Mesothelial cell of epicardium (in vitro differentiated cells): ENCODE measurements at regions not wholly inside any gene's neighbourhood (a gene's known extent, or its start where the extent isn't known, plus 50 kb on each side); places are given as distances from the start of the nearest gene placed in this dataset.

ENCODE experiments used
- DNase-seq, 2 experiments: peaks; one replicate each; pipeline ENCODE4 v3.0.0; 2021; ENCODE audit warnings: low spot score in 2 of 2; ENCODE audit not compliant: unreplicated experiment in 2 of 2
- H3K27ac Mint-ChIP-seq: 2 replicates; pipeline ENCODE4 v1.8.0; 2021; ENCODE audit warnings: mixed read lengths
- H3K27me3 Mint-ChIP-seq: 2 replicates; pipeline ENCODE4 v1.8.0; 2021; ENCODE audit warnings: low read depth, mixed read lengths
- H3K36me3 Mint-ChIP-seq: 2 replicates; pipeline ENCODE4 v1.8.0; 2021; ENCODE audit warnings: mixed read lengths
- H3K4me1 Mint-ChIP-seq: 2 replicates; pipeline ENCODE4 v1.8.0; 2021; ENCODE audit warnings: mixed read lengths
- H3K4me3 Mint-ChIP-seq: 2 replicates; pipeline ENCODE4 v1.8.0; 2021; ENCODE audit warnings: mild to moderate bottlenecking, moderate library complexity, mixed read lengths
- H3K9me3 Mint-ChIP-seq: 2 replicates; pipeline ENCODE4 v1.8.0; 2021; ENCODE audit warnings: mixed read lengths
- CTCF ChIP-seq: fragments of 200-600 bp; sonication (generic); IDR thresholded peaks from one replicate; pipeline ENCODE4 v1.5.0; 2021; ENCODE audit warnings: antibody characterized with exemption; ENCODE audit not compliant: unreplicated experiment

GRCh38 chr14:58871573-58871972 is 233.8 kb downstream of the DACT1 start:
- no peak overlapping the region for H3K27ac Mint-ChIP-seq
- DNase-seq = no peak

GRCh38 chr14:58872061-58872460 is 234.3 kb downstream of the DACT1 start:
- Mint-ChIP-seq H3K4me3 (no peak overlapping the region), H3K27me3 (no peaks in the 10 kb centered on the region)
- TF ChIP-seq CTCF = no peak

More at GRCh38 chr14:58871573-58871972, 233.8 kb downstream of the DACT1 start:
- H3K4me1 Mint-ChIP-seq = peaks cover 29% of the 10 kb centered on the region
- no peaks in the 10 kb centered on the region for H3K36me3 Mint-ChIP-seq
- TF ChIP-seq CTCF = no peak
- no peak overlapping the region for H3K4me3 Mint-ChIP-seq
- H3K9me3 Mint-ChIP-seq = no peaks in the 10 kb centered on the region
- no peaks in the 10 kb centered on the region for H3K27me3 Mint-ChIP-seq

GRCh38 chr14:58873228-58873953 is 235.6 kb downstream of the DACT1 start:
- TF ChIP-seq CTCF = no peak
- peak overlapping the region; percentile 57 for H3K27ac Mint-ChIP-seq
- H3K36me3 Mint-ChIP-seq = no peaks in the 10 kb centered on the region
- peaks cover under 1% of the 10 kb centered on the region for H3K9me3 Mint-ChIP-seq
- no peak overlapping the region for H3K4me3 Mint-ChIP-seq
- peak; percentile 35 to 55 for DNase-seq
- peaks cover 27% of the 10 kb centered on the region for H3K4me1 Mint-ChIP-seq
- H3K27me3 Mint-ChIP-seq = no peaks in the 10 kb centered on the region

More at GRCh38 chr14:58872061-58872460, 234.3 kb downstream of the DACT1 start:
- H3K36me3 Mint-ChIP-seq = no peaks in the 10 kb centered on the region
- no peak overlapping the region for H3K27ac Mint-ChIP-seq
- DNase-seq = no peak
- H3K4me1 Mint-ChIP-seq = peaks cover 29% of the 10 kb centered on the region
- no peaks in the 10 kb centered on the region for H3K9me3 Mint-ChIP-seq

- Mint-ChIP-seq H3K27ac (no peak overlapping the region), H3K36me3 (no peaks in the 10 kb centered on the region), H3K4me1 (peaks cover 27% of the 10 kb centered on the region), H3K4me3 (no peak overlapping the region), H3K9me3 (peaks cover 4% of the 10 kb centered on the region), H3K27me3 (no peaks in the 10 kb centered on the region)
- TF ChIP-seq CTCF = no peak
- no peak for DNase-seq
Measured at GRCh38 chr14:58875613-58876012, 237.9 kb downstream of the DACT1 start.

GRCh38 chr14:58876608-58877007 is 238.8 kb downstream of the DACT1 start:
- DNase-seq = no peak
- Mint-ChIP-seq H3K4me1 (peaks cover 23% of the 10 kb centered on the region), H3K27me3 (no peaks in the 10 kb centered on the region), H3K4me3 (no peak overlapping the region), H3K27ac (no peak overlapping the region), H3K36me3 (no peaks in the 10 kb centered on the region), H3K9me3 (peaks cover 4% of the 10 kb centered on the region)
- TF ChIP-seq CTCF = no peak
